ENCODE measurements at regions not wholly inside any gene's neighbourhood (a gene's known extent, or its start where the extent isn't known, plus 50 kb on each side); places are given as distances from the start of the nearest gene placed in this dataset.
A peak's percentile ranks its signal among the peaks of the same experiment; 100 is the strongest.

DNA sequence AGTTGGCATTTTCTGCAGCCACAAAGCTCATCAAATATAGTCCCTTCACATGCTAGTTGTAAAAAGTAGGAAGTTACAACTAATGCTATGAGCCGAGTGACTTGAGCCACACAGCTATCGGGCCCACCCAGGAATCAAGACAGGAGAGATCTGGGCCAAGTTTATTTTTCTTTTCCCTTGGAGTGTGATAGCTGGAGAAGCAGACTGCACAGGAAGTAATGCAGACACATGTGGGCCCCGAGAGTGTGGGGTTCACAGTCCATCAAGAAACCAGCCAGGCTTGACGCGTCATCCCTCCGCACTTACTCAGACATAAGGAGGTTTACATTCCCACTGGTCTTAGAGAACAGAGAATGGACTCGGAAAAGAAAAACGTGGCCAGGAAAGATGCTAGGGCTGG, 403.1 kb upstream of the CDH11 start:
- peak; percentile 46 for DNase-seq

DNA sequence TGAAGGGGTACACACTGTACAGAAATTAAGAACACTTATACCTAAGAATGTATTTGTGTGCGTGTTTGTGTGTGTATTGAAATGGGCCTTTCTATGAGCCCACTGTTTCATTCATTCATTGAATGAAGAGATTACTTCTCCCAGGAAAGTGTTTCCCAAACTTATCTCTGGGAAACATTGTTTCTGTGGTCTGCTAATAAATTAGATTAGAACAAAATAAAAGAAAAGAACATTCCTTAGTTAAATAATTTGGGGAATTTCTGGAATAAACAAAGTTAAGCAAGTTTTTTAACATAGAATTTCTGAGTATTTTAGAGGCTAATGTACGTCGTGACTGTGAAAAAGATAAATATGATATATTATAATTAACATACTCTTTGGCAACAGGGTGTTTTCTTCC, 402.4 kb upstream of the CDH11 start:
- DNase-seq, result no peak

DNA sequence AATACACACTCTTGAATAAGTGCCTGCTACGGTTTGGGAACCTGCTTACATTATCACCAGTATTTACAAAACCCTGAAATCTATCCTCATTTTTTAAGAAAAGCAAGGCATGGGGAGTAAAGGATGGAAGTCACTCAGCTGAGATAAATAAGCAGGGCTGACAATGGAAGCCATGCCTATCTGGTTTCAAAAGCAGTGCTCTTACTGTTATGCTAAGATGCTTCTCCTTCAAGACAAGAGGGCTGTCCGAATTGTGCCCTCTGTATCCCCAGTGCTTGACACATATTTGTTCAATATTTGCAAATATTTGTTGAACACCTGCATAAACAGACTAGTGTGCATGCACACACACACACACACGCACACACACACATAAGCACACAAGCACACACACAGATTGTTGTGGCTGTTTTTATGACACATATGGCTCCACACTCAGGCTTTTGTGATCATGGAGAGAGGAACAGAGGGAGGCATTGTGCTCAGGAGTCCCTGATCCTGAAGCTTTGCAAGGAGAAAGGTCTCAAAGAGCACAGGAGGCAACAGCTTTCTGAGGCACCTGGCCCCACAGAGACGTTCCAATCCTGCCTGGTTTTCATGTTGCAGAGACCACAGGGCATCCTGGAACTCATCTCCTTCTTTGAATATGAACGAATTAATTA, 401.6 kb upstream of the CDH11 start:
- DNase-seq, result no peak

DNA sequence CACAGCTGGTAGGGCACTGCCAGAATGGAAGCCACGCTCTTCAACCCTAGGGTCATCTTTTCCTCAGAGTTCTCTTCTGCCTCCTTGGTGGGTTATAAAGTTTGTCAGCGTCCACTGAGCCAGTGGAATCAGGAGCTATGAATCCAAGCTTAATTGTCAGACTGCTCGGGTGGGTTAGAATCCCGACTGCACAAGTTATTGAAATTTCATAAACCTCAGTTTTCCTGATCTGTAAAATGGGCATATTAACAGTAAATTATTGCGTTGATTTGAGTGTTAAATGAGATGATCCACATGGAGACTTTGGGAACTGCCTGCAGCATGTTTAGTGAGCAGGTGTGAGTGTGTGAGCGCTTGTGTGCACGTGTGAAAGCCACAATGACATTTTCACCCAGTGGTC, 400.5 kb upstream of the CDH11 start:
- DNase-seq, result no peak

DNA sequence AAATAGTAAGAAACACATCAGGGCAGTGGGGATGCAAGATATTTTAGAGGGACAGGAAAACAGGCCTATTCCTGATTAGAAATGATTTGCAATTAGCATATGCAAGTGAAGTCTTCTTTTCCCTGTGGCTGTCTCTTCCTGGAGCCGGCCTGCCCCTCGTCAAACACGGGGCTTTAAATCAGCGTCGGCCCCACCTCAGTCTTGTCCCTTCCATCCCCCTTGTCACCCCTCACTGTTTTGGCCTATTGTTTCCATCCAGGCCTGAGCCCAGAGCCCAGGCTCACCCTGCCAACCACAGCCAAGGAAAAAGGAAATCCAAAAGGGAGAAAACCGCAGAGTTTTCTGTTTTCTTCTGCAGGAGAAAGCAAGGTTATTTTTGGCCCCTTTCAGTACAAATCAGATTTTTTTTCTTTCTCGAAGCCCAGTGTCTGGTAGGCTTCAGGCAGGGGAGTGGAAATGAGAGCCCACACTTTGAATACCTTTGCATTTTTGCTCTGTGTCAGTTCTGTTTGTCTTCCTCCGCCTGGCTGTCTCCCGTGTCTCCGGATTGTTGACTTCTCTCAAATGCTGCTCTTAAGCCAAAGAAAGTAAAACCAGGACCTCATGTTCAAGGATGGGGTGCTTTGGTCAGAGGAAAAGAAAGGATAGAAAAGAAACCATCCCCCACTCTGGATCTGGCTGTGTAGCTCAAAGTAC, 399.9 kb upstream of the CDH11 start:
- peak; percentile 27 for DNase-seq

DNA sequence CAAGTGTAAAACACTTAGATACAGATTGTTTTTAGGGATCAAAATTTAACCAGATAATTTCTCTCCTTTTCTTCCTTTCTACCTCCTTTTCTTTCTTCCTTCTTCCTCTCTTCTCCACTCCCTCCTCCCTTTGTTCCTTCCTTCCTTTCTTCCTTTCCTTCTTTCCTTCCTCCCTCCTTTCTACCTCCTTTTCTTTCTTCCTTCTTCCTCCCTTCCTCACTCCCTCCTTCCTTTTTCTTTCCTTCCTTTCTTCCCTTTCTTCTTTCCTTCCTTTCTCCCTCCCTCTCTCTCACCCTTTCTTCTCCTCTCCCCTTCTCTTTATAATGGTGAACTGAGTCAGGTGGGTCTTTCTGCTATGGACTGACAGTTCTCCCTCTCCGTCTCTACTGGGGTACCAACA, 397.5 kb upstream of the CDH11 start:
- DNase-seq, result no peak

DNA sequence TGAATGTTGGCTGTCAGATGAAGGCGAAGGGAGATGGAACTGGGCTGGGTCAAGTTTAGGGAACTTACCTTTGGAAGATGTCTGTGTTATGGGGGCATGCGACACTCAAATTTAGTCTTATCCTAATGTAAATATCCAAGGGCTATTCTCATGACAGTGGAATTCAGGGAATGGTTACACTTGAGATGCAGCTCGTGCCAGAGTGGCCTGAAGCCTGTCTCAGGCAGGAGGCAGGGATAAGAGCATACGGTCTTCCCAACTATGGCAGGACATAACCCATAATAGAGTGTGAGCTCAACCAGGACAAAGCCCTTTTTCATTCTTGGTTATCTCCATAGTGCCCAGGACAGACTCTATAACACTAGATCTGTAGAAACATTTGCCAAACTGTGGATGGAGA, 393.3 kb upstream of the CDH11 start:
- no peak for DNase-seq

DNA sequence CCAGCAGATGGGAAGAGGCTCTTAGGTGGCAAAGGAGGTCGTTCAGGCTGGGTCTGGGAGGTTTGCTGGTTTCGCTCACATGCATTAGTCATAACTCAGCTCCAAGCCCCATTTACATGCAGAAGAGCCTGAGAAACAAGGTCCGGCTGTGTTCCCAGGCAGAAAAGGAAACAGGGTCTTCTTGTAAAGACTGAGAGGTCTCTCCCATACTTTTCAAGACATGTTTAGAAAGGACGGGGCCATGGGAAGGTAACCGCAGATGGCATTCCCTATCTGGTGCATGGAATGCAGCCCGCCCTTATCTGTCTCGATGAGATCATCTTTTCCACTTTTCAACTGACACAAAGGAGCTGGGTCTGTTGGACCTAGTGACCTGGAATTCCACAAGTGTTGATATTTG, 389.0 kb upstream of the CDH11 start:
- no peak for DNase-seq

DNA sequence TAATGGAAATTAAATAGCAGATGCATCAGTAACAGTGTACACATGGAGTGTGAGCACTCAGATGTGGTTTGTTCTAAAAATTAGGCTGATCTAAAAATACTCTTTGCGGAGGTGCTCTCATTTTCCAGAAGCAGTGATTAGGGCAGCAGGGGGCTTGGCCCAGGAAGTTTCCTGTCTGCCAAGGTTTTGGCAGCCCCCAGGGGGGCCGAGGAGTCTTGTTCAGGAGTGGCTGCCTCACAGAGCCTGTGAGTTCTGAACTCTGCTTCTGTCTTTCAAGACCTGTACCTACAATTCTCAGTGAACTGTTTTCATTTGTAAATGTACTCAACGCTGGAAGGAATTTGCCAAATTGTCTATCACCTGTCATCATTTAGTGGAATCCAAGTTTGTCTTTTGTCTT, 388.4 kb upstream of the CDH11 start:
- DNase-seq, result no peak

DNA sequence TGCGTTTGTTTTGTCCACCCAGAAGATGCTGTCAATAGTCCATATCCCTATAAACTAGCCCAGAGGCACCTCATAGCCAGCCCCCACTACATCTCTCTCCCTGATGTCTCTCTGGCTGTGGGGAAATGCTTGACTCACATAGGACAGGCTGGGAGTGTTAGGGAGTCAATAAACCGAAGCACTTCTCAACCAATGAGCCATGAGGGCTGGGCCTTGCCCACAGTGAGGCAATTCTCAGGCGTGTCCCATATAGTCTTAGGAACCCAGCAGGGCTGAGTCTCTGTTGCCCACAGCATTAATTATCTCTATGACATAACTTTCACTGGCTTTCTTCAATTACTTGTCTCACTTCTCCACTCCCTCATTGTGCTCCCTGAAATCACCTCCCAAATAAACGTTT, 387.3 kb upstream of the CDH11 start:
- no peak for DNase-seq

DNA sequence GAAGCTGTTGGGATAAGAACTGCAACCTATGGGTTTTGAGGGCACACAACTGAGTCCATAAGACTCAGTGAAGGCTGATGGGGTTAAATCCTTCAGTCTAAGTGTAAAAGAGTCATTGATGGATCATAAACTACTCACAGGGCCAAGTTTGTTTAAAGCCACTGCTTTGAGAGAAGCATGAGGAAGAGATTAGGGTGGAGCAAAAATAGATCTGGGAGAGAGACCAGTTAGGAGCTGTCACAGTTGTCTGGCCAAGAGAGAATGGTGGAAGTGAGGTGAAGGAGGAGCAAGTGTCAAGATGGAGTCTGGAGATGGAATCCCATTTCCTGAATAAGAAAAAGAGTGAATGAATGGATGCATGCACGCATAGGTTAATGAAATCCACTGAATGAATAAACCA, 379.1 kb upstream of the CDH11 start:
- DNase-seq, result no peak

DNA sequence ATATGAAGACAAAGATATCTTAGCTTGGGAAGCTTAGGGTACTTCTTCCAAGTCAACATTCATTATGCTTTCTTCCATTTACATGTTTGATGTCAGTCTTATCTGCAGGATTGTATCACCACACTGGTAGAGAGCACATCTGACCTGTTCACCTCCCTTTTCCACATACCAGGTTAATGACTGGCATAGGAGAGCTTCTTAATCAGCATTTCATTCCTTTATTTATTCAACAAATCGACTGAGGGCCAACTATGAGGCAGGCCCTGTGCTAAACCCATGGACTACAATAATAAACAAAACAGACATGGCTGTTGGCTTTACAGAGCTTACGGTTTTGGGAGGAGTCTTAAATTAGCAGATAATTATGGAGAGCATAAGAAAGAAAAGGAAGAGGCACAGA, 378.1 kb upstream of the CDH11 start:
- DNase-seq, result no peak

DNA sequence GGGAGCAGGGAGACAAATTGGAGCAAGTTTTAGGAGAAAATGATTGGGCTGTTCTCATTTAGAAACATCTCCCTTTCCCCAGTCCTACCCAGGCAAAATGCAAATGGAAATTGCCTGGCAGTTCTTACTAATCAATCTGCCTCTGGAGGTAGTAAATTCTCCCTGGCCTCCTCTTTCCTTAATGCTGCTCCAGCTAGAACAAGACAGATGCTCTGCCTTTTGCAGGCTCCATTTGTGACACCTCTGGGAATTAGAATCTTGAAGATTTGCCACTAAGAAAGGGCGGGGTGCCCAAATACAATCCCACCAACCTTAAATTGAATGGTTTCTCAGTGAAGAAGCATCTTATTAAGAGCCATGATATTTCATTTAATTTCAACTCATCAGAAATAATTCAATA, 377.7 kb upstream of the CDH11 start:
- DNase-seq, result no peak

DNA sequence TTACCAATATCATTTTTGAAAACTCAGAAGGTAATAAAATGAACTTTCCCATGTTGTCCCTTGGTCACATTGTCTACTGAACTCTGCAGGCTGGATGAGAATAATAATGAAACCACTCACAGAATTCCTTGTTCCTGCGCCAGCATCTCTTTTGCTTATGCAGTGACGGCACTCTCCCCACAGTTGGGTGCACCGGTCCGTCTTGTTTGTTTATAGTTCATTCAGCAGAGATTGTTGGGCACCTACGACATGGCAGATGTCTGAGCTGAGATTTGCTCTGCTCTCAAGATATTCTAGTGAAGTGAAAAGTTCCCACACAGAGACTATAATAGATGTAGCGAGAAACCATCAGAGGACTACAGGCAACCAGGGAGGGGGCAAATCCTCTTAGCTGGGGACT, 375.7 kb upstream of the CDH11 start:
- no peak for DNase-seq

DNA sequence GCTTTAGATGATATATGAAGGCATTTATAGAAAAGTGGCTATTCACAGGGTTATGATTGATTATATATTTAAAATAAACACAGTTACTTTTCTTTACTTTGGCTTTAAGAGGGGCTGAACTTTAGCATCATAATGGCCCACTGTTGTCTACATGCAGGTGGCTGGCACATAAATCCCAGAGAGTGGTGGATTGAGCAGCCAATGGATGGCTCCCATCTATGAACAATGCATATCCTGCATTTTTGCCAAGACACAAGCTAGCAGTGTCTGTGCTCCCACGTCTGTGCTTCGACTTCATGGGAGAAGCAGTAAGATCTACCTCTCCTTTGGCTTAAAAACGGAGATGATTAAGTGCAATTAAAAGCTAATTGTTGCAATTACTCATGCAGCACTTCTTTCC, 373.2 kb upstream of the CDH11 start:
- DNase-seq, result no peak

DNA sequence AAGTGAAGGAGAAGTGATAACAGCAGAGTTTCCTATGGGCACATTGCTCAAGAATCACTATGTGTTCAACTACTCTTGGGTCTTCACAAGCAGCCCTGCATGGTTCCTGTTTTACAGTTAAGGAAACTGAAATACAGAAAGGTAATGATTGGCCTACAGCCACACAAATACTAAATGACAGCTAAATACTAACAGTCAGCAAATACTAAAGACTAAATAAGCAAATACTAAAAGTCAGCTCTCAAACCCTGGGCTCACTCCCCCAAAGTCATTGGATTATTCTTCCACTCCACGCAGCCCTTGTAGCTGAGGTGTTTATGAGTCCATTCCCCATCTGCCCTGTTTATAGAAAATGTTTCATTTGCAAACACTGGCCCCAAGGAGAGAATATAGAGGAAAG, 372.7 kb upstream of the CDH11 start:
- no peak for DNase-seq

DNA sequence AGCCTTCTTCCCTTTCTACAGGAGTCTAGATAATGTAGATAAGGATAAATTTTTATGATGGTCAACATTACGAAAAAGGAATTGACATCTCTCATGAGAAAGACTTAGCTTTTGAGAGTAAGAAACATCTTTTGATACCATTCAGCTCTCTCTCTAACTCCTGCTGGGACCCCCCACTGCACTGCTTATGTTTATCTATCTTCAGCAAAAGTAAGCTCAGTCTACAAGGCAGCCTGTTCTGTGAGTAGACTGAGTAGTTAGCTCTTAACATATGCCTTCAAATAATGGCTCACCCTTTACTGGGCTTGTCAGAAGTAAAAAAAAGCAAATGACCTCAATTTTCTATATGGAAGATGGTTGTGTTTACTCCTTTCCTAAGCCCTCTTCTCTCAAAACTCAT, 372.2 kb upstream of the CDH11 start:
- DNase-seq, result no peak

DNA sequence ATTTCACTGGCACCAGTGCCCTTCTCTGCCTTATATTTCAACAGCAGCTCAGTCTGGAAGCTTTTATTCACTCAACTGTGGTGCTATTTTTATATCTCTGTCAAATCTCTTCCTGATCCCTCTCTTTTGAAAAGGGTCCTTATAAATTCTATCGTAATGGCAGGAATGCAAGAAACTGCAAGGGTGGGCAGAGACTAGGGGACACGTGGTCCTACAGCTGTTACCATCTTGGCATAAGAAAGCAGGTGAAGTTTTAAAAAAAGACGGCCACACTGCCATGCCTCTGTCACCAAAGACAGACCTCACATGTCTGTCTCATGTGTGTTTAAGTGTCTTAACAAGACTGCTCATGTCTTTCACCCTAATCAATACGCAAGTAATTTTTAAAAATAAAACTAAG, 368.4 kb upstream of the CDH11 start:
- DNase-seq, result no peak

DNA sequence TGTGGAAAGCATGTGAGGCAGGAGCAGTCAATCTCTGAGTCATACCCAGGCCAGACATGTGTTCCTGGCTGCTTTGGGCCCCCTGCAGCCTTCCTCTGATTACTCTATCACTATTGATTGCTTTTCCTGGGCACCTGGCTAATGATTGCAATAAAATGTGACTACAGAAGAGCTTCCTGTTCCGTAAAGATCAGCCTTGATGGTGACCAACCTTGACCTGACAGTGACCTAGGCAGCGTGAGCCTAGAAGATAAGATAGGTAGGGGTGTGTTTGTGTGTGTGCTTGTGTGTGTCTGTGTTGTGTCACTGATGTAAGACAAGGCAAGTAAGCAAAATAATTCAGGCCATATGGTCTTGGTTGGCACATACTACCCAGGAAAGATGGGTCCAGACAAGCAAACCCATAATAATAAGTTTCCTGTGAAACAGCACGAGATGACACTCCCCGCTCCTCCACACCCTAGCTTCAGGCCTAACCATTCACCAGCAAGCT, 367.7 kb upstream of the CDH11 start:
- no peak for DNase-seq

DNA sequence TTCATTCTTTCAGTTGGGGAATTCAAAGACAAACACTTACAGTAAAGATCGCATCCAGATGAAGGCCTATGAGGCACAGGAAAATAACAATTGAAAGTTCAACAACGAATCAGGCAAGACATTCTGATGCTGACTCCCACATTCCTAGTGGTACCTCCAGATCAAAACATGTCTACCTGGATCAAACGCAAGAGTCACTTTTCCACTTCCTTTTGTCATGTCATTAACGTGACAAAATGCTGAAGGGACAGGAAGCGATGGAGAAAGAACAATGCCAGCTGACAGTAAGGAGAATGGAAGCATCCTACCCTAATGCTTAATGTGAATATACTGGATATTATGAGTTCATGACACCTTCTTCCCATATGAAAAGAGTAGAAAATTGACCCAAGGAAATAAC, 365.4 kb upstream of the CDH11 start:
- DNase-seq, result no peak

DNA sequence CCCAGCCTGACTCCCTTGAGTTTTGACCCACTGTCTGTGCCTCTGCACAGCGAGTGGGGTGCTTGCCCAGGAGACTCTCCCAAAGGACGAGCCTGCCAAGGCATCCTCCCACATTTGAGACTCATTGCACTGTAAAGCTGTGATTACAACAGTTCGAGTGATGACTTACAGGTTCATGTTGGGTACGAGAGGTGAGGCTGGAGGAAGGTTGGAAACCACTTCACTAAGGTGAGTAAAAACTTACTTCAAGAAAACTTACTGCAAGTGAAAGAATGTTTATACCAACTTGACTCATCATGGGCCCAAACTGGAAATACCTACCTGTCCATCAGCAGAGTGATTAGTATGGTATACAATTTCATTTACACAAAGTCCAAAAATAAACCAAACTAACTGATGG, 360.1 kb upstream of the CDH11 start:
- no peak for DNase-seq

DNA sequence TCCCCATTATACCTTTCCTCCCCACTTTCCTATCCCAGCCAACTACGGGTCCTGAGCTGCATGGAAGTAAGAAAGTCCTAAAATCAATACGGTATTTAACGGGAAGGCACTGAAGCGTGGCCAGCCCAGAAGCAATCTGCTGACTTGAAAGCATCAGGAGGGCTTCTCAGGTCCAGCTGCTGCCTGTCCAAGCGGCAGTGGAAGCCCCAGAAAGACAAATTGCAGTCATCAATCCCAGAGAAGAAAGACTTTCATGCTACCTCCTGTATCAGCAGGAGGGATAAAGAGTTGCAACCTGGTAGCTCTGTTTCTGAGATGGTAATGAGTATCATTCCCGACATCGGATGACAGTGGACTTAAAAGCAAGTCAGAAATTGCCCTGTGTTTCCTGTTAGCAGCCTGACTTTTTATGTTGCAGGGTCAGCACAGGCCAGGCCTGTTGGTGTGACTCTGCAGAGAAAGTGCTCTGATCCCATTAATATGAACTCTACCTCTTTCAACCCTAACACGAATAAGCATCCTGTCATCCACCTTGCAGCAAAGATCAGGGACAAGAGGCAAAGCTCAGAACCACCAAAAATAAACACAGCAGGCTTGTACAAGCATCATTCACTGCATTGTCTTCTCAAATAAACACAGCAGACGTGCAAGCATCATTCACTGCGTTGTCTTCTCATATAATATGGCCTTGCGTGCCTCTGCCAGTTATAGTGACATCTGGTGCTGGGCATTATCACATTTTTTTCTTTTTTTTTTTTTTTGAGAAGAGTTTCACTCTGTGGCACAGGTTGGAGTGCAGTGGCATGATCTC, 358.6 kb upstream of the CDH11 start:
- peak; percentile 75 for DNase-seq

DNA sequence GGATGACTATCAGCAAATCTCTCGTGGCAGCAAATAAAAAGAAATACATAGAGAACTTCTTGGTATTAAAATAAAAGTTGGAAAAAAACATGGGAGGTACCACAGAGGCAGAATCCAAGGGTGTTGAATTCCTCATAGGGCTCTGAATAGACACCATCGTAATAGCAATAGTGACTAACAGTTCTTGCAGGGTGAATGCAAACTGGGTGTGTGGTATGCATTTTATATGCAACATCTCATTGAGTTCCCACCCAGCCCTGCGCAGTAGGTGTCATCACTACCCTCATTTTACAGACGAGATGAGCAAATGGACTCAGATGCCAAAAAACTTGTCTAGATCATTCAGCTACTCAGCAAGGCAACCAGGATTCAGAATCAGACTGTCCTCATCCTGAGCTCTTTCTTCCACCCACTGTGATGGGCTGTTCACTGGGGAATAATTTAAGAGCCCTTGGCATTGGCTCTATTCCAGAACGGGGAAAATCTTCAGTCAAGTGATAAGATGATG, 354.6 kb upstream of the CDH11 start:
- DNase-seq, result no peak

DNA sequence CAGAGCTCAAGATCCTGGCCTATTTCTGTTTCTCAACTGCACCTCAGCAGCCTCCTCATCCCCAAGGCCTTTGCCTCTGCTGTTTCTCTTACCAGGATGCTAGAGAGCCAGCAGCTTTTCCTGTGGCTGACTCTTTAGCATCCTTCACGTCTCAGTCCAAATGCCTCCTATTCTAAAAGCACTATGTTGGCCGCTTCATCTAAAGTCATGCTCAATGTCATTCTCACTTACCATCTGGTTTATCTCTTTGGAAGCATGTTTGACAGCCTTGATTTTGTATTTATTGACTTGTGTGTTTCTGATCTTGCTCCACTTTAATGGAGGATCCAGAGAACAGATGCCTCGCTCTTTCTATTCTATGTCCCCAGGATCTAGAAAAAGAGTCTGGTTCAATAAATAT, 351.8 kb upstream of the CDH11 start:
- DNase-seq, result peak; percentile 17
